Lung (tissue), 1 donor: ENCODE measurements at regions not wholly inside any gene's neighbourhood (a gene's known extent, or its start where the extent isn't known, plus 50 kb on each side); places are given as distances from the start of the nearest gene placed in this dataset. TPM values are rescaled to one million over a fixed set of nuclear protein-coding genes. Genes with fewer than 3 reads are reported as not detected.

Experiments used
- small RNA-seq: library from RNA; depleted of rRNA; stranded (forward); fragments of <200 nt; gene quantifications from one replicate; pipeline ENCODE3, GENCODE V24; 2014; ENCODE audit warnings: low replicate concordance

Small RNA genes lying in the stretch of these regions (small RNA-seq; reads per million reads assigned to genes)
- gene AL080274.1, result not detected
- gene RN7SKP111, result not detected
